GM23338 (cell line): ENCODE measurements at regions not wholly inside any gene's neighbourhood (a gene's known extent, or its start where the extent isn't known, plus 50 kb on each side); places are given as distances from the start of the nearest gene placed in this dataset.

Experiments used
- ATAC-seq: fragments of 200-7000 bp; cut with Tn5 transposase; 3 replicates; pipeline ENCODE4 v1.9.1; 2020
- DNase-seq: peaks from one replicate; pipeline ENCODE4 v3.0.0-alpha.2; 2015; ENCODE audit warnings: low spot score
- H2AFZ ChIP-seq: fragments of 200-600 bp; sonication (generic); 2 replicates; pipeline ENCODE4 v1.8.0; 2016; ENCODE audit warnings: antibody characterized with exemption, mild to moderate bottlenecking, moderate library complexity
- H3F3A ChIP-seq: fragments of 200-600 bp; sonication (generic); replicated peaks from 2 replicates; pipeline ENCODE4 v1.8.0; 2017; ENCODE audit warnings: antibody characterized with exemption, mixed run types, low read depth
- H3K27ac ChIP-seq: fragments of 200-600 bp; sonication (generic); 2 replicates; pipeline ENCODE4 v1.6.1; 2016; ENCODE audit warnings: low read depth
- H3K27me3 ChIP-seq: fragments of 200-600 bp; sonication (generic); 2 replicates; pipeline ENCODE4 v1.8.0; 2016; ENCODE audit warnings: mild to moderate bottlenecking, mixed run types, moderate library complexity; ENCODE audit not compliant: insufficient read depth
- H3K36me3 ChIP-seq: fragments of 200-600 bp; sonication (generic); 2 replicates; pipeline ENCODE4 v1.8.0; 2016; ENCODE audit warnings: mild to moderate bottlenecking; ENCODE audit not compliant: insufficient read depth
- H3K4me1 ChIP-seq: fragments of 200-600 bp; sonication (generic); 2 replicates; pipeline ENCODE4 v1.8.0; 2016; ENCODE audit warnings: mild to moderate bottlenecking, moderate library complexity; ENCODE audit not compliant: insufficient read depth
- H3K4me2 ChIP-seq: fragments of 200-600 bp; sonication (generic); 2 replicates; pipeline ENCODE4 v1.7.1; 2017; ENCODE audit warnings: mixed run types
- H3K4me3 ChIP-seq: fragments of 200-600 bp; sonication (generic); 2 replicates; pipeline ENCODE4 v1.6.1; 2016; ENCODE audit warnings: mixed run types
- H3K79me2 ChIP-seq: fragments of 200-600 bp; sonication (generic); replicated peaks from 2 replicates; pipeline ENCODE4 v1.8.0; 2017; ENCODE audit warnings: mild to moderate bottlenecking; ENCODE audit not compliant: insufficient read depth
- H3K9me2 ChIP-seq: fragments of 200-600 bp; sonication (generic); 2 replicates; pipeline ENCODE4 v1.8.0; 2017; ENCODE audit not compliant: insufficient read depth
- H4K20me1 ChIP-seq: fragments of 200-600 bp; sonication (generic); replicated peaks from 2 replicates; pipeline ENCODE4 v1.8.0; 2017; ENCODE audit warnings: mild to moderate bottlenecking; ENCODE audit not compliant: insufficient read depth
- H3K27ac Mint-ChIP-seq: 2 replicates; pipeline ENCODE4 v1.8.0; 2020; ENCODE audit warnings: inconsistent platforms, mild to moderate bottlenecking, moderate library complexity, mixed read lengths
- H3K27me3 Mint-ChIP-seq: 3 replicates; pipeline ENCODE4 v1.8.0; 2022; ENCODE audit warnings: low read depth, mild to moderate bottlenecking, moderate library complexity, mixed read lengths, inconsistent platforms; ENCODE audit not compliant: insufficient read depth, poor library complexity
- H3K36me3 Mint-ChIP-seq: 3 replicates; pipeline ENCODE4 v1.8.0; 2021; ENCODE audit warnings: low read depth, mild to moderate bottlenecking, inconsistent platforms, moderate library complexity, mixed read lengths
- H3K4me1 Mint-ChIP-seq: 3 replicates; pipeline ENCODE4 v1.8.0; 2020; ENCODE audit warnings: mild to moderate bottlenecking, inconsistent platforms, mixed read lengths
- H3K4me3 Mint-ChIP-seq: 3 replicates; pipeline ENCODE4 v1.8.0; 2021; ENCODE audit warnings: moderate library complexity, mild to moderate bottlenecking, inconsistent platforms, mixed read lengths
- H3K9me3 Mint-ChIP-seq: 3 replicates; pipeline ENCODE4 v1.8.0; 2020; ENCODE audit warnings: moderate library complexity, mild to moderate bottlenecking, inconsistent platforms, mixed read lengths
- CREB1 ChIP-seq: fragments of 250-450 bp; sonication (Bioruptor Pico); IDR thresholded peaks from 2 replicates; pipeline ENCODE4 v1.5.0; 2020; ENCODE audit warnings: low read depth, mild to moderate bottlenecking, moderate library complexity
- ETS1 ChIP-seq: IDR thresholded peaks from 2 replicates; pipeline ENCODE4 v1.6.1; 2016; ENCODE audit warnings: antibody characterized with exemption
- EZH2 ChIP-seq: fragments of 200-600 bp; sonication (generic); IDR thresholded peaks from one replicate; pipeline ENCODE4 v1.8.0; 2017; ENCODE audit warnings: antibody characterized with exemption, mild to moderate bottlenecking, low read depth; ENCODE audit not compliant: unreplicated experiment
- EZH2phosphoT487 ChIP-seq: fragments of 200-600 bp; sonication (generic); IDR thresholded peaks from one replicate; pipeline ENCODE4 v1.8.1; 2018; ENCODE audit warnings: antibody characterized with exemption; ENCODE audit not compliant: unreplicated experiment
- JUNB ChIP-seq: IDR thresholded peaks from one replicate; pipeline ENCODE4 v1.6.1; 2016; ENCODE audit warnings: antibody characterized with exemption; ENCODE audit not compliant: unreplicated experiment
- NANOG ChIP-seq: IDR thresholded peaks from 2 replicates; pipeline ENCODE4 v1.6.1; 2016; ENCODE audit warnings: antibody characterized with exemption, borderline replicate concordance
- POLR2AphosphoS5 ChIP-seq: IDR thresholded peaks from 2 replicates; pipeline ENCODE4 v1.6.1; 2016; ENCODE audit warnings: antibody characterized with exemption, low read depth
- REST ChIP-seq: IDR thresholded peaks from one replicate; pipeline ENCODE4 v1.6.1; 2018; ENCODE audit warnings: antibody characterized with exemption; ENCODE audit not compliant: unreplicated experiment
- STAT1 ChIP-seq: IDR thresholded peaks from one replicate; pipeline ENCODE4 v1.6.1; 2016; ENCODE audit warnings: antibody characterized with exemption; ENCODE audit not compliant: unreplicated experiment
- ZNF114 ChIP-seq: fragments of 250-450 bp; sonication (Bioruptor Pico); IDR thresholded peaks from 2 replicates; pipeline ENCODE4 v1.5.0; 2020; ENCODE audit warnings: mild to moderate bottlenecking, moderate library complexity
- ZNF331 ChIP-seq: fragments of 250-450 bp; sonication (Bioruptor Pico); IDR thresholded peaks from 2 replicates; pipeline ENCODE4 v1.5.0; 2020; ENCODE audit warnings: low read depth, mild to moderate bottlenecking, moderate library complexity
- ZNF462 ChIP-seq: fragments of 250-450 bp; sonication (Bioruptor Pico); IDR thresholded peaks from 2 replicates; pipeline ENCODE4 v1.5.0; 2020; ENCODE audit warnings: mild to moderate bottlenecking, moderate library complexity
- TF ChIP-seq, protein P1 (sequence below), 2 experiments: fragments of 200-600 bp in 1 of 2; sonication (generic) in 1 of 2; conservative IDR thresholded peaks; 2 replicates each; pipeline versions ENCODE4 v1.5.1 to v1.6.1; 2016 to 2017; ENCODE audit warnings: antibody characterized with exemption in 2 of 2, low read depth in 2 of 2, mild to moderate bottlenecking in 2 of 2, moderate library complexity in 1 of 2

DNA sequence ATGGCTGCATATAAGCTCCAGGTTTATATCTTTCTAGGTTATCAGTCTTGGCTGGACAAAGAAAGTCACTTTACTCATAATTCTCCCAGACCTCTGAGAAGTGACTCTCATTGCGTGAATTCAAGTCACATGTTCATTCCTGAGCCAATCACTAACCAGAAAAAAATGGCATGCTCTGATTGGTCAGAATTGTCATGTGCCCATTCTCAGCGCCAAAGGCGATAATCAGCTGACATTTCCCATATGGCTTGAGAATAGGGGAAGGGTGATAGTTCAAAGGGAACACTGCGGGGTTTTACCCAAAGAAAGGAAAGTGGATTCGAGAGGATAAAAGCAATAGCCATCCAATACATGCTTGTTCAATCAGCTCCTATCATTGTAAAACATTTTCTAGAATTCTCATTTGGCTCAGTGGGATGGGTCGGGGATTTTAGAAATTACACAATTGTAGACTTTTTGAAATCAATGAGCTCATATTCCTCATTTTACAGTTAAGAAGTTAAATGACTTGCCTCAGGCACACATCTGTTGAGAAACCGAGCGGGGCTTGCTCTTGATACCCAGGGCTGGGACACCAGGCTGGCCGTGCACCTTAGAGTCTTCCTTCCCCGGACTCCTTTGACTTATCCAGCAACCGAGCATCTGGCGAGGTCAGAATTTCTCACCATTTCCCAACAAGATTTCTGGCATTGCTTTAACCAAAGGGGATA, 454.0 kb upstream of the TBX3 start:
- Histone ChIP-seq H3K4me1 (no peaks in the 10 kb centered on the region), H3K79me2 (no peaks in the 10 kb centered on the region), H3K9me2 (0 out of 2 replicates have a peak, but pooled peaks cover 3% of the 10 kb centered on the region), H4K20me1 (no peaks in the 10 kb centered on the region), H3K4me2 (no peak overlapping the region), H3K27me3 (no peaks in the 10 kb centered on the region), H3K36me3 (no peaks in the 10 kb centered on the region), H3F3A (no peaks in the 10 kb centered on the region), H2AFZ (no peak overlapping the region), H3K27ac (no peak overlapping the region), H3K4me3 (no peak overlapping the region)
- H3K27ac Mint-ChIP-seq: no peak overlapping the region
- TF ChIP-seq, protein P1, sequence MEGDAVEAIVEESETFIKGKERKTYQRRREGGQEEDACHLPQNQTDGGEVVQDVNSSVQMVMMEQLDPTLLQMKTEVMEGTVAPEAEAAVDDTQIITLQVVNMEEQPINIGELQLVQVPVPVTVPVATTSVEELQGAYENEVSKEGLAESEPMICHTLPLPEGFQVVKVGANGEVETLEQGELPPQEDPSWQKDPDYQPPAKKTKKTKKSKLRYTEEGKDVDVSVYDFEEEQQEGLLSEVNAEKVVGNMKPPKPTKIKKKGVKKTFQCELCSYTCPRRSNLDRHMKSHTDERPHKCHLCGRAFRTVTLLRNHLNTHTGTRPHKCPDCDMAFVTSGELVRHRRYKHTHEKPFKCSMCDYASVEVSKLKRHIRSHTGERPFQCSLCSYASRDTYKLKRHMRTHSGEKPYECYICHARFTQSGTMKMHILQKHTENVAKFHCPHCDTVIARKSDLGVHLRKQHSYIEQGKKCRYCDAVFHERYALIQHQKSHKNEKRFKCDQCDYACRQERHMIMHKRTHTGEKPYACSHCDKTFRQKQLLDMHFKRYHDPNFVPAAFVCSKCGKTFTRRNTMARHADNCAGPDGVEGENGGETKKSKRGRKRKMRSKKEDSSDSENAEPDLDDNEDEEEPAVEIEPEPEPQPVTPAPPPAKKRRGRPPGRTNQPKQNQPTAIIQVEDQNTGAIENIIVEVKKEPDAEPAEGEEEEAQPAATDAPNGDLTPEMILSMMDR (conservative IDR thresholded peaks at IDR 0.05; ENCODE audit: low read depth in 2 of 2): no peak
- TF ChIP-seq STAT1: no peak
- no peak for TF ChIP-seq ETS1
- TF ChIP-seq NANOG: no peak
- no peak for TF ChIP-seq POLR2AphosphoS5
- no peak for TF ChIP-seq JUNB
- no peak for TF ChIP-seq EZH2phosphoT487
- TF ChIP-seq CREB1: no peak
- no peak for TF ChIP-seq ZNF114 (CRISPR knock-in tag)
- no peak for TF ChIP-seq ZNF331 (CRISPR knock-in tag)
- TF ChIP-seq EZH2: no peak
- TF ChIP-seq ZNF462 (CRISPR knock-in tag): no peak
- TF ChIP-seq REST: no peak
- no peaks in the 10 kb centered on the region for H3K36me3 Mint-ChIP-seq
- no peaks in the 10 kb centered on the region for H3K4me1 Mint-ChIP-seq
- no peaks in the 10 kb centered on the region for H3K9me3 Mint-ChIP-seq
- H3K4me3 Mint-ChIP-seq: no peak overlapping the region
- peaks cover 2% of the 10 kb centered on the region for H3K27me3 Mint-ChIP-seq
- DNase-seq: no peak
- ATAC-seq: no peak
